NT2/D1 (cell line): ENCODE measurements at regions not wholly inside any gene's neighbourhood (a gene's known extent, or its start where the extent isn't known, plus 50 kb on each side); places are given as distances from the start of the nearest gene placed in this dataset.

Source experiments
- SUZ12 ChIP-seq: IDR thresholded peaks from 2 replicates; pipeline ENCODE4 v1.6.1; 2011; ENCODE audit not compliant: insufficient read length, insufficient read depth; ENCODE audit errors: extremely low read depth
- ZNF274 ChIP-seq: IDR thresholded peaks from 2 replicates; pipeline ENCODE4 v1.6.1; 2011; ENCODE audit warnings: mild to moderate bottlenecking, low read depth, low read length

DNA sequence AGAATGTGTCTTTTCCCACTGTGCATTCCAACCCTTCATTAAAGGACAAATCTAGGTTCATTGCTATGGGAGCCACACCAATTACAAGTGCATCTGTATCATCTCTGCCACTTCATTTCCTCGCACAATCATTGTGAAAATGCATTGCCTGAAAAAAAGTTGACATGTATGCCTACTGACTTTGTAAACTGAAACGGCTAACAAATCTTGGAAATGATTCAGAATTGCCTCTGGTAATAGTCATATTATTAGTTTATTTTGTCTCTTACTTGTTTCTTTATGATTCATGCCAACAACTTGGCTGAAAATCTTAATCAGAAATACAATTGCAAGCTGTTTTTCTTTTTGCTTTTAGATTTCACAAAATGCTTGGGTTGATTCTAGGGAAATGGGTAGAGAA is 497.1 kb downstream of the ZIC1 start:
- no peak for TF ChIP-seq SUZ12
- TF ChIP-seq ZNF274, result no peak
